K562 (cell line): ENCODE measurements at regions not wholly inside any gene's neighbourhood (a gene's known extent, or its start where the extent isn't known, plus 50 kb on each side); places are given as distances from the start of the nearest gene placed in this dataset.

Experiments
- ATAC-seq: fragments of 200-7000 bp; cut with Tn5 transposase; 3 replicates; pipeline ENCODE4 v1.9.1; 2020; ENCODE audit warnings: moderate library complexity
- BruUV-seq: library from RNA; stranded (reverse); fragments of 400-500 nt; replicated peaks from 2 replicates; lab custom pipeline; 2021; lab: Mats Ljungman, UMichigan
- CTCF ChIA-PET: fragments of 300-600 bp; formaldehyde crosslinking; extraction: SDS; loops from one replicate; lab custom pipeline; 2021; ENCODE audit warnings: low intra/inter-chr PET ratio; lab: Yijun Ruan, JAX
- POLR2A ChIA-PET: fragments of 300-600, 350-650 bp; sonication (Branson Sonifier 250); formaldehyde crosslinking; extraction: SDS; loops from one replicate; lab custom pipeline; 2021; ENCODE audit warnings: antibody characterized with exemption, inconsistent platforms; lab: Yijun Ruan, JAX
- DNase-seq, 4 experiments: peaks; one replicate each; pipeline versions ENCODE4 v3.0.0 to v3.0.0-alpha.2; 2011 to 2018; ENCODE audit warnings: low spot score in 3 of 4, mixed read lengths in 3 of 4; ENCODE audit errors: extremely low read depth in 1 of 4
- FAIRE-seq: peaks from 2 replicates; lab custom pipeline; 2011; peaks lifted over from hg19 to GRCh38; lab: Jason Lieb, UNC
- H2AFZ ChIP-seq: 2 replicates; pipeline ENCODE4 v1.6.0; 2011; ENCODE audit warnings: low read depth, low read length, control low read depth, inconsistent platforms
- H3K27ac ChIP-seq: fragments of 200-600 bp; 3 replicates; pipeline ENCODE4 v1.8.0; 2011; ENCODE audit warnings: low read depth, mild to moderate bottlenecking, control low read depth, inconsistent platforms, low read length, moderate library complexity, mixed read lengths; ENCODE audit errors: extremely low read depth
- H3K27me3 ChIP-seq, 2 experiments: fragments of 300-600 bp in 1 of 2; 2 replicates in 1 of 2; 3 replicates in 1 of 2; pipeline versions ENCODE4 v1.6.0 to v1.8.0; 2011; ENCODE audit warnings: inconsistent platforms in 2 of 2, low read length in 2 of 2, mild to moderate bottlenecking in 1 of 2, mixed read lengths in 1 of 2, moderate library complexity in 1 of 2; ENCODE audit not compliant: control insufficient read depth in 2 of 2, insufficient read depth in 2 of 2
- H3K36me3 ChIP-seq: fragments of 300-600 bp; 3 replicates; pipeline ENCODE4 v1.8.0; 2011; ENCODE audit warnings: mild to moderate bottlenecking, low read length, inconsistent platforms; ENCODE audit not compliant: control insufficient read depth, insufficient read depth
- H3K4me1 ChIP-seq, 2 experiments: fragments of 200-600 bp in 1 of 2; replicated peaks in 1 of 2; 2 replicates in 1 of 2; 3 replicates in 1 of 2; pipeline versions ENCODE4 v1.5.1 to v1.8.0; 2011; ENCODE audit warnings: inconsistent platforms in 2 of 2, low read length in 2 of 2, mild to moderate bottlenecking in 1 of 2, mixed read lengths in 1 of 2, moderate library complexity in 1 of 2; ENCODE audit not compliant: control insufficient read depth in 2 of 2, insufficient read depth in 2 of 2
- H3K4me2 ChIP-seq: 2 replicates; pipeline ENCODE4 v1.6.1; 2011; ENCODE audit warnings: low read length, control low read depth, inconsistent platforms, mixed read lengths; ENCODE audit not compliant: insufficient read depth
- H3K4me3 ChIP-seq: fragments of 200-600 bp; sonication (generic), shearing (Covaris generic); 2 replicates; pipeline ENCODE4 v1.5.1; 2016; ENCODE audit warnings: control low read depth, inconsistent platforms
- H3K79me2 ChIP-seq: fragments of 200-600 bp; 3 replicates; pipeline ENCODE4 v1.8.0; 2011; ENCODE audit warnings: low read length, inconsistent platforms; ENCODE audit not compliant: control insufficient read depth, insufficient read depth
- H3K9ac ChIP-seq, 2 experiments: 2 replicates each; pipeline versions ENCODE4 v1.6.0 to v1.6.1; 2011; ENCODE audit warnings: low read depth in 2 of 2, low read length in 2 of 2, control low read depth in 1 of 2, inconsistent platforms in 1 of 2, mild to moderate bottlenecking in 1 of 2, mixed read lengths in 1 of 2; ENCODE audit not compliant: insufficient read depth in 1 of 2
- H3K9me1 ChIP-seq: one replicate; pipeline ENCODE4 v1.6.0; 2011; ENCODE audit warnings: inconsistent platforms, mild to moderate bottlenecking, low read length, moderate library complexity; ENCODE audit not compliant: control insufficient read depth, insufficient read depth
- H3K9me3 ChIP-seq: replicated peaks from 2 replicates; pipeline ENCODE4 v1.5.1; 2011; ENCODE audit warnings: low read depth, low read length, inconsistent platforms; ENCODE audit not compliant: control insufficient read depth, insufficient read depth
- H4K20me1 ChIP-seq: replicated peaks from 2 replicates; pipeline ENCODE4 v1.6.1; 2011; ENCODE audit warnings: low read length, inconsistent platforms, mixed read lengths; ENCODE audit not compliant: control insufficient read depth, insufficient read depth
- CTCF ChIP-seq, 3 experiments: IDR thresholded peaks in 2 of 3; conservative IDR thresholded peaks in 1 of 3; 2 replicates each; pipeline ENCODE4 v1.5.1; 2011 to 2012; ENCODE audit warnings: low read length in 3 of 3, mild to moderate bottlenecking in 3 of 3, control low read depth in 2 of 3, improper control_type of control experiment in 1 of 3, inconsistent platforms in 1 of 3, low read depth in 1 of 3, mixed read lengths in 1 of 3, moderate library complexity in 1 of 3; ENCODE audit not compliant: insufficient read depth in 2 of 3
- E4F1 ChIP-seq: fragments of 250-450 bp; sonication (Bioruptor Pico); IDR thresholded peaks from 2 replicates; pipeline ENCODE4 v1.5.0; 2021; ENCODE audit warnings: mild to moderate bottlenecking, borderline replicate concordance
- POLR2A ChIP-seq: fragments of 450-650 bp; conservative IDR thresholded peaks from 2 replicates; pipeline ENCODE4 v1.6.1; 2016
- SMAD4 ChIP-seq: fragments of 250-450 bp; sonication (Bioruptor Pico); conservative IDR thresholded peaks from 2 replicates; pipeline ENCODE4 v1.8.0; 2021; ENCODE audit warnings: inconsistent platforms, mild to moderate bottlenecking, moderate library complexity
- ZNF561 ChIP-seq: fragments of 450-650 bp; formaldehyde crosslinking; conservative IDR thresholded peaks from 2 replicates; pipeline ENCODE4 v1.4.0; 2020; ENCODE audit warnings: mild to moderate bottlenecking, moderate library complexity
- WGBS: fragments of 100-300 bp; shearing (Covaris generic); methylation state at CpG from one replicate; pipeline ENCODE4 v1.1.6; 2016; ENCODE audit warnings: low coverage, mixed read lengths; ENCODE audit not compliant: insufficient coverage; ENCODE audit errors: missing lambda C conversion rate; 5-methylcytosine and 5-hydroxymethylcytosine counted together
- in situ Hi-C: fragments of 300-500 bp; cut with MboI; formaldehyde crosslinking; loops from 4 replicates; pipeline ENCODE4 v1.15.0; 2018; ENCODE audit warnings: inconsistent platforms, mixed read lengths
- intact Hi-C: fragments of 100-400 bp; cut with micrococcal nuclease; formaldehyde crosslinking; loops from 2 replicates; pipeline ENCODE4 v1.14.2; 2022

GRCh38 chr7:69515495-69516212 is 82.6 kb upstream of the AUTS2 start:
- H3K36me3 ChIP-seq = no peaks in the 10 kb centered on the region
- CTCF ChIA-PET = no interaction called here
- WGBS = 0% methylated on average over 6 of the region's 6 CpGs
- POLR2A ChIA-PET = no interaction called here
- no TSS peak for BruUV-seq
- no peaks in the 10 kb centered on the region for H3K9me3 ChIP-seq
- H3K27ac ChIP-seq = no peak overlapping the region
- H4K20me1 ChIP-seq = no peaks in the 10 kb centered on the region
- H3K9ac ChIP-seq = no peak overlapping the region
- no peaks in the 10 kb centered on the region for H3K79me2 ChIP-seq
- H3K4me3 ChIP-seq = no peak overlapping the region
- intact Hi-C loops = no loop called here
- in situ Hi-C loops = no loop called here
- no peak for FAIRE-seq
- no peaks in the 10 kb centered on the region for H3K27me3 ChIP-seq
- no peaks in the 10 kb centered on the region for H3K4me1 ChIP-seq
- no peak overlapping the region for H3K4me2 ChIP-seq
- DNase-seq = no peak
- ATAC-seq = no peak
- no peak for TF ChIP-seq SMAD4 (CRISPR knock-in tag)
- no peak for TF ChIP-seq ZNF561 (CRISPR knock-in tag)
- TF ChIP-seq CTCF (IDR thresholded peaks at IDR 0.05 in 2 of 3, conservative IDR thresholded peaks at IDR 0.05 in 1 of 3; ENCODE audit: insufficient read depth in 2 of 3, low read depth in 1 of 3, low read length in 3 of 3) = no peak
- TF ChIP-seq POLR2A = no peak
- TF ChIP-seq E4F1 (CRISPR knock-in tag) = no peak
- TF ChIP-seq, all 486 proteins: peak for 0
- Histone ChIP-seq H2AFZ (no peak overlapping the region), H3K9me1 (no peaks in the 10 kb centered on the region)
